ENCODE measurements at regions not wholly inside any gene's neighbourhood (a gene's known extent, or its start where the extent isn't known, plus 50 kb on each side); places are given as distances from the start of the nearest gene placed in this dataset.
"Not testable (repeated sequence)": the region's sequence is repeated elsewhere in the genome, so short reads cannot be mapped to it uniquely, and the experiment has no call there.

GRCh38 chr21:23930565-23930964 is 1676.7 kb downstream of the MRPL39 start:
- FAIRE-seq: no peak
- H4K20me1 ChIP-seq (ENCODE audit: control insufficient read depth, extremely low read depth, insufficient read depth, low read length): no peaks in the 10 kb centered on the region
- no peak overlapping the region for H3K9ac ChIP-seq (ENCODE audit: control insufficient read depth, extremely low read depth, insufficient read depth, low read length)
- no peaks in the 10 kb centered on the region for H3K36me3 ChIP-seq (ENCODE audit: control insufficient read depth in 2 of 2, extremely low read depth in 1 of 2, insufficient read depth in 2 of 2, low read length in 2 of 2)
- H3K9me3 ChIP-seq (ENCODE audit: control insufficient read depth, low read depth, low read length): no peaks in the 10 kb centered on the region
- H3K4me3 ChIP-seq (ENCODE audit: control insufficient read depth in 2 of 3, extremely low read depth in 1 of 3, insufficient read depth in 2 of 3, low read depth in 1 of 3, low read length in 3 of 3): no peak overlapping the region
- H3K9me1 ChIP-seq (ENCODE audit: control insufficient read depth, extremely low read depth, insufficient read depth, low read length): no peaks in the 10 kb centered on the region
- TF ChIP-seq, protein P1, sequence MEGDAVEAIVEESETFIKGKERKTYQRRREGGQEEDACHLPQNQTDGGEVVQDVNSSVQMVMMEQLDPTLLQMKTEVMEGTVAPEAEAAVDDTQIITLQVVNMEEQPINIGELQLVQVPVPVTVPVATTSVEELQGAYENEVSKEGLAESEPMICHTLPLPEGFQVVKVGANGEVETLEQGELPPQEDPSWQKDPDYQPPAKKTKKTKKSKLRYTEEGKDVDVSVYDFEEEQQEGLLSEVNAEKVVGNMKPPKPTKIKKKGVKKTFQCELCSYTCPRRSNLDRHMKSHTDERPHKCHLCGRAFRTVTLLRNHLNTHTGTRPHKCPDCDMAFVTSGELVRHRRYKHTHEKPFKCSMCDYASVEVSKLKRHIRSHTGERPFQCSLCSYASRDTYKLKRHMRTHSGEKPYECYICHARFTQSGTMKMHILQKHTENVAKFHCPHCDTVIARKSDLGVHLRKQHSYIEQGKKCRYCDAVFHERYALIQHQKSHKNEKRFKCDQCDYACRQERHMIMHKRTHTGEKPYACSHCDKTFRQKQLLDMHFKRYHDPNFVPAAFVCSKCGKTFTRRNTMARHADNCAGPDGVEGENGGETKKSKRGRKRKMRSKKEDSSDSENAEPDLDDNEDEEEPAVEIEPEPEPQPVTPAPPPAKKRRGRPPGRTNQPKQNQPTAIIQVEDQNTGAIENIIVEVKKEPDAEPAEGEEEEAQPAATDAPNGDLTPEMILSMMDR (optimal IDR thresholded peaks at IDR 0.05 in 1 of 3, IDR thresholded peaks at IDR 0.05 in 1 of 3, conservative IDR thresholded peaks at IDR 0.05 in 1 of 3; ENCODE audit: extremely low read depth in 1 of 3, insufficient read depth in 2 of 3, low read length in 3 of 3): no peak
- no peak for TF ChIP-seq EZH2 (IDR thresholded peaks at IDR 0.05; ENCODE audit: low read length)
- H3K27ac ChIP-seq (ENCODE audit: control insufficient read depth, insufficient read depth, low read length): no peak overlapping the region
- H3K4me1 ChIP-seq (ENCODE audit: control insufficient read depth, extremely low read depth, insufficient read depth, low read length): no peaks in the 10 kb centered on the region
- H3K4me2 ChIP-seq (ENCODE audit: control insufficient read depth, extremely low read depth, insufficient read depth, low read depth, low read length): no peak overlapping the region
- no peaks in the 10 kb centered on the region for H3K79me2 ChIP-seq (ENCODE audit: control insufficient read depth, insufficient read depth, low read length)
- no peak overlapping the region for H2AFZ ChIP-seq (ENCODE audit: control insufficient read depth, low read length)
- no peak for DNase-seq (ENCODE audit: low read depth, low spot score)
- dilution Hi-C loops (cut with MboI; ENCODE audit: extremely low pct_ligation_motif_present, low sequenced_read_pairs): no loop called here
- H3K27me3 ChIP-seq (ENCODE audit: control insufficient read depth, extremely low read depth, insufficient read depth, low read length): no peaks in the 10 kb centered on the region

DNA sequence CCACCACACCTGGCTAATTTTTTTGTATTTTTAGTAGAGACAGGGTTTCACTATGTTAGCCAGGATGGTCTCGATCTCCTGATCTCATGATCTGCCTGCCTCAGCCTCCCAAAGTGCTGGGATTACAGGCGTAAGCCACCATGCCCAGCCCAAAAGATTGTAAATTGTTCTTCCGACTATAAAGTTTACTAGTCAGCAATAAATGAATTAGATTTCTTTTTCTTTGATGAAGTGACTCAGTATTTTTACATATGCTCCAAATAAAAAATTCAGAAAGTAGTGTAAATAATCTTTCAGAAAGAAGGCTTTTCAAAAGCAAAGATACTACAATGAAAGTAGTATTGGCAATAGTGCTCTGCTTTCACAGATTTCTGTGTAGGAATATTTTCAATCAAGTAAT is 1680.9 kb downstream of the MRPL39 start:
- DNase-seq (ENCODE audit: low read depth, low spot score); H3K4me2 ChIP-seq (ENCODE audit: control insufficient read depth, extremely low read depth, insufficient read depth, low read depth, low read length); H3K79me2 ChIP-seq (ENCODE audit: control insufficient read depth, insufficient read depth, low read length); H3K27me3 ChIP-seq (ENCODE audit: control insufficient read depth, extremely low read depth, insufficient read depth, low read length); H2AFZ ChIP-seq (ENCODE audit: control insufficient read depth, low read length); H3K9me1 ChIP-seq (ENCODE audit: control insufficient read depth, extremely low read depth, insufficient read depth, low read length); H4K20me1 ChIP-seq (ENCODE audit: control insufficient read depth, extremely low read depth, insufficient read depth, low read length); FAIRE-seq; H3K27ac ChIP-seq (ENCODE audit: control insufficient read depth, insufficient read depth, low read length); dilution Hi-C loops (cut with MboI; ENCODE audit: extremely low pct_ligation_motif_present, low sequenced_read_pairs); H3K9me3 ChIP-seq (ENCODE audit: control insufficient read depth, low read depth, low read length); H3K4me1 ChIP-seq (ENCODE audit: control insufficient read depth, extremely low read depth, insufficient read depth, low read length); H3K36me3 ChIP-seq (ENCODE audit: control insufficient read depth in 2 of 2, extremely low read depth in 1 of 2, insufficient read depth in 2 of 2, low read length in 2 of 2); H3K9ac ChIP-seq (ENCODE audit: control insufficient read depth, extremely low read depth, insufficient read depth, low read length); H3K4me3 ChIP-seq (ENCODE audit: control insufficient read depth in 2 of 3, extremely low read depth in 1 of 3, insufficient read depth in 2 of 3, low read depth in 1 of 3, low read length in 3 of 3): not testable (repeated sequence)

DNA sequence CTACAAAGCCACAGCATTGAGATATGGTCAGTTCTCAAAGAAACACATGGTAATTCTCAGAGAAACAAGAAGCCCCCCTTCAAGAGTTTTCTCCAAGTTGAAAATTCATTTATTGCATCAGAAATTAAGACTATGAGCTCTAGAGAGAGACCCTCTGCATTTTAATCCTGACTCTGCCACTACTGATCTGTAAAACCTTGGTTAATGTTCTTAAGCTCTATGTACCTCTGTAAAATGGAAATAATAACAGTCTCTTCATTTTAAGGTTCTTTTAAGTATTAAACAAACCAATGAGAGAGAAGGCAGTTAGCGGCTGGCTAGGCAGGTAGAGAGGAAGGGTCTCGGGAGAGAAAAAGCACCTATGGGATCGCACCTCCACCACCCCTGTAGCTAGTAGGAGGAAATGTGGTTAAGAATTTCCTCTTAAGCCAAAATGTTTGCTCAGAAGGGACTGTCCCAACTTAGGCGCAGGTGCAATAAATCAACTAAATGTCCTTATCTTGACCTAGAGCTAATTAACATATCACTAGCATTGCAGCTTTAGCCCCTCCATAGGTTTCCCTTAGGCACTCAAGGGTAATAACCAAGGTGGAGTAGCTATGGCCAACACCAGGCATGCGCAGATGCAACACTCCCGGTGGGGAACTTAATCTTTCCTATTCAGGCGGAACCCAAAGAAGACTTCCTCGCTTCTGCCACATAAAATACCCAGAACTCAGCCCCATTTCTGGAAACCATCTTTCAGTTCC is 1685.4 kb downstream of the MRPL39 start:
- Histone ChIP-seq H3K79me2 (ENCODE audit: control insufficient read depth, insufficient read depth, low read length) (no peaks in the 10 kb centered on the region), H2AFZ (ENCODE audit: control insufficient read depth, low read length) (no peak overlapping the region), H3K36me3 (ENCODE audit: control insufficient read depth in 2 of 2, extremely low read depth in 1 of 2, insufficient read depth in 2 of 2, low read length in 2 of 2) (no peaks in the 10 kb centered on the region), H3K27me3 (ENCODE audit: control insufficient read depth, extremely low read depth, insufficient read depth, low read length) (no peaks in the 10 kb centered on the region), H3K9me1 (ENCODE audit: control insufficient read depth, extremely low read depth, insufficient read depth, low read length) (no peaks in the 10 kb centered on the region), H3K4me2 (ENCODE audit: control insufficient read depth, extremely low read depth, insufficient read depth, low read depth, low read length) (no peak overlapping the region), H3K9me3 (ENCODE audit: control insufficient read depth, low read depth, low read length) (no peaks in the 10 kb centered on the region), H3K9ac (ENCODE audit: control insufficient read depth, extremely low read depth, insufficient read depth, low read length) (no peak overlapping the region), H4K20me1 (ENCODE audit: control insufficient read depth, extremely low read depth, insufficient read depth, low read length) (no peaks in the 10 kb centered on the region), H3K27ac (ENCODE audit: control insufficient read depth, insufficient read depth, low read length) (no peak overlapping the region), H3K4me3 (ENCODE audit: control insufficient read depth in 2 of 3, extremely low read depth in 1 of 3, insufficient read depth in 2 of 3, low read depth in 1 of 3, low read length in 3 of 3) (no peak overlapping the region), H3K4me1 (ENCODE audit: control insufficient read depth, extremely low read depth, insufficient read depth, low read length) (no peaks in the 10 kb centered on the region)
- FAIRE-seq (no peak), DNase-seq (ENCODE audit: low read depth, low spot score) (no peak)
- TF ChIP-seq EZH2 (IDR thresholded peaks at IDR 0.05; ENCODE audit: low read length): no peak
- TF ChIP-seq, protein P1 (optimal IDR thresholded peaks at IDR 0.05 in 1 of 3, IDR thresholded peaks at IDR 0.05 in 1 of 3, conservative IDR thresholded peaks at IDR 0.05 in 1 of 3; ENCODE audit: extremely low read depth in 1 of 3, insufficient read depth in 2 of 3, low read length in 3 of 3): no peak
- dilution Hi-C loops (cut with MboI; ENCODE audit: extremely low pct_ligation_motif_present, low sequenced_read_pairs): no loop called here

All from keratinocyte (primary cell).